ENCODE measurements at regions not wholly inside any gene's neighbourhood (a gene's known extent, or its start where the extent isn't known, plus 50 kb on each side); places are given as distances from the start of the nearest gene placed in this dataset.

- no peak for DNase-seq (ENCODE audit: low read depth)
These were observed 160.6 kb upstream of the RPS6KA3 start for GRCh38 chrX:20427173-20427770.

- no peak for DNase-seq (ENCODE audit: low read depth)
These were observed 155.0 kb upstream of the RPS6KA3 start for GRCh38 chrX:20421697-20422096.

DNA sequence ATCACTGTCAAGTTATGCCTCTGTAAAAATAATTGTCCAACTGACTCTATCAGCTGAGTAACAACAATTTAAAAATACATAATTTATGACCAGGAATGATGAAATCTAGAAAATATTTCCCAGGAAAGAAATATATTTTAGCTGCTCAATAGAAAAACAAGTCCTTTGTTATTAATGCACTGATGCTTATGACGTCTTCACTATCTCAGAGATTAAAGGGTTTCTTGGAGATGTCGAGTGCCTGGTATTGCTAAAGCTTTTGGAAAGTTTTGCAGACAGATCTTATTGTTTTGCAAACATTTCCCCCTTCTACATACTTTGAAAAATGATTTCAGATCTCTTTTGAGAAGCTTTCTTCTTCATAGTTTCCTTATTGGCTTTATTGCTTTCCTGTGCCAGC is 154.6 kb upstream of the RPS6KA3 start:
- DNase-seq (ENCODE audit: low read depth) = no peak

DNA sequence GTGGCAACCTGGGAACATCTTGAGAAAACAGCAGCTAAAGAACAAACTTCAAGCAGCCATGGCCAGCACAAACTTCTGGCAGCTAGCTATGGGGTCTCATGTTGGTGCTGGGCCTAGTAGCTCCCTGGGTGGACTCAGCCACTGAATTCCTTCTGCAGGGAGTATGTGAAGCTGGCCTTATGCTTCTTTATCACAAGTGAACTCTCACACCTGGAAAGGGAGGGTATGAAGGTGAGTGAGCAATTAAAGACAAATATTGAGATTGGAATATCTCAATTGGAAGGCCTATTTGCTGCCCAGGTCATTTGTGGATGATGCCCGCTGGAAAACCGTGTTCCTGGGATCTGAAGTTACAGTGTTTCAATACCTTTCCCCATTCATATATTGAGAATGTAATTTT is 153.3 kb upstream of the RPS6KA3 start:
- no peak for DNase-seq (ENCODE audit: low read depth)

GRCh38 chrX:20418379-20419150 is 151.9 kb upstream of the RPS6KA3 start:
- DNase-seq (ENCODE audit: low read depth) = no peak

- DNase-seq (ENCODE audit: low read depth) = no peak
These were observed 148.2 kb upstream of the RPS6KA3 start for GRCh38 chrX:20414762-20415445.

DNA sequence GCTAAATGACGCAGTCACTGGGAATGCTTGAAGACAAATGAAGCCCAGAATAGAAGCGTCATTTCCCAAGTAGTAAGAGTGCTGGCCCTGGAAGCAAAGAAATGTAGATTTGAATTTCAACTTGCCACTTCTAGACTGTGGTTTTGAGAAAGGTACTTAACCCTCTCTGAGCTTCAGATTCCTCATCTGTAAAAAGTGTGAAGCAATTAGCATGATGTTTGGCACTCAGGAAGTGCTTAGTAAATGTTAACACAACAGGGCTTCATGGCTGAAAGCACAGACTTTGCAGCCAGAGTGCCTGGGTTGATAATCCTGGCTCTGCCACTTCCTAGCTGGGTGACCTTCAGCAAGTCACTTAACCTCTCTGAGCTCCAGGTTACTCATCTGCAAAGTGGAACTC is 147.4 kb upstream of the RPS6KA3 start:
- no peak for DNase-seq (ENCODE audit: low read depth)

GRCh38 chrX:20412871-20413486 is 146.3 kb upstream of the RPS6KA3 start:
- DNase-seq (ENCODE audit: low read depth) = peak; percentile 15

GRCh38 chrX:20410540-20410939 is 143.8 kb upstream of the RPS6KA3 start:
- DNase-seq (ENCODE audit: low read depth) = no peak

DNA sequence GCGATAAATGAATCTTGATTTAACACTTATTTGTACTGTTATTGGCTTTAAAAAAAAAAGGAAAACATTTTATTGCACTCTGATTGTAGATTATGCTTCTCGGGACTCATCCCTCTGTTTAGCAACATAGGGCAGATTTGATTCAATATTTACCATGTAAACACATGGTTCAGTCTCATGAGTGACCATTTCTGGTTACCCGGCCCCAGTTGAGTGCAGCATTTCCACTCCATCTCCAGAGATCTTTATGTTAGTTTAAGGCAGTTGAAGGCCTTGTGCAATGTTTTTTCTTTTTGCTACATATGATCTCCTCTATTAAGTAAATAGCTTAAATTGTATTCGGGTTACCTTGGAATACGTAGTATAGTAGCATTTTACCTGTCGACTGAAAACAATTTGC is 143.3 kb upstream of the RPS6KA3 start:
- no peak for DNase-seq (ENCODE audit: low read depth)

GRCh38 chrX:20402956-20403355 is 136.2 kb upstream of the RPS6KA3 start:
- DNase-seq (ENCODE audit: low read depth) = no peak

DNA sequence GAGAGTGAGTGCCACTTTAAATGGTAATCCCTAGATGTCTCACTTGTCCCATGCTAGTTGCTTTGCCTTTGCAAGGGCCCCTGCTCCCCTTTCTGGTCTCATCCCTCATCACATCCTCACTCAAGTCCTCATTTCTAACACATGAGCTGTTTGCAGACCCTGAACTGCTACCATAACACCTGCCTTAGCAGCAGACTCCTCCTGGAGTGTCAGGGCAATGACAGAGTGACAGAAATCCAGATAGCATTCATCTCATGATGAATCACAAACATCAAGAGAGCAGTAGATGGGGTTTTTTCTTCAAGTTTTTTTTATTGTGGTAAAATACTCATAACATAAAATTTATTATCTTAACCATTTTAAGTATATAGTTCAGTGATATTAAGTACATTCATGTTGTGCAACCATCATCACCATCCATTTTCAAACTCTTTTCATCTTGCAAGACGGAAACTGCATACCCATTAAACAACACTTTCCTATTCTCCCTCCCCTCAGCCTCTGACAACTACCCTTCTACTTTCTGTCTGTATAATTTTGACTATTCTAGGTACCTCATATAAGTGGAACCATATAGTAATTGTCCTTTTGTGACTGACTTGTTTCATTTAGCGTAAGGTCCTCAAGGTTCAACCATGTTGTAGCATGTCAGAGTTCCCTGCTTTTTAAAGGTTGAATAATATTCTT is 133.2 kb upstream of the RPS6KA3 start:
- DNase-seq (ENCODE audit: low read depth) = no peak

DNA sequence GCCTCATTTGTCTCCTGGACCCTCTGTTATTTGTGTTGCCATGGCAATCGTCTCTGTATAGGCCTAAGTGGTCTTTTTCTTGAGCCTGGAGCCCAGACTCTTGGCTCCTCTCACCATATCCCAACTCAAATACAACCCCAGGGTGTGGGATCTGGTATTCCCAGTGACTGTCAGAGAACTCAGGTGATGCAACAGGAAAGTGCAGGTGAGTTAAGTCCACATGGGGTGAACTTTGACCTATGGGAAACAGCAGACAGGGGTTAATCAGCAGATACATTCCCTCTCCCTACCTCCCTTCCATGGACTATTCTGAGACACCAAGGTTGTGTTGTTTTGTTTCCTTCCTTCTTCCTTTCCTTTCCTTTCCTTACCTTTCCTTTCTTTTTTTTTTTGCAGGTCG is 130.9 kb upstream of the RPS6KA3 start:
- DNase-seq (ENCODE audit: low read depth) = no peak

DNA sequence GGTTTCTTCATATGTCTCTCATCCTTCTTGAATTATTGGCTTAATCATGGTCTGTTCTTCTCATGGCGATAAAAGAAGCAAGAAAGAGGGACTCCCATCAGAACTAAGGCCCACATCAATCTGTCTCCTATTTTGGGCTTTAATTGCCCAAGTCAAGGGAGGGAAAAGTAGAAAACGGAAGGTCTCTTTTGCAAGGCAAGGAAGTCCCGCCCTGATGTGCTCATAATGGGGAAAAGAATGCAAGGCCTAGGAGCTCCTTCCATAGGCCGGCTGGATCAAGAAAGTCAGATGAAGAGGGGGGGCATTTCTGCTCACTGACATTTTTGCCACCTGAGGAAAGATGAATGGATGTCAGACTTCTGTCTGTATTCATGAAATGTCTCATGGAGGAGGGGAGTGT is 127.7 kb upstream of the RPS6KA3 start:
- DNase-seq (ENCODE audit: low read depth) = no peak

DNA sequence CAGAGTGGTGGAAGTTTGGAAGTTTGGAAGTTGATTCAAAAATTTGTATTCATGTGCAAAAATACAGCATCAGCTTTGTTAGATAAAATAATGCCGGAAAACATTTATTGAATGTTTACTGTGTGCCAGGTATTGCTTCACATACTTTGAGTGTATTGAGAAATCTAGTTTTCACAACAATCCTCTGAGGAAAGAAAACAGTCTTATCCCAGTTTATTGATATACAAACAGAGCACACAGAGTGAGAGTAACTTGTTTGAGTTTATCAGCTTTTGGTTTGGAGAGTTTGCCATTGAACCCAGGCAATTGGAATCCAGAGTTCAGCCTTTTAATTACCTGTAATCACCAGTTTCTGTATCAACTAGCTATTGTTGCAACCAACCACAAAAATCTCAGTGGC is 127.2 kb upstream of the RPS6KA3 start:
- no peak for DNase-seq (ENCODE audit: low read depth)

DNA sequence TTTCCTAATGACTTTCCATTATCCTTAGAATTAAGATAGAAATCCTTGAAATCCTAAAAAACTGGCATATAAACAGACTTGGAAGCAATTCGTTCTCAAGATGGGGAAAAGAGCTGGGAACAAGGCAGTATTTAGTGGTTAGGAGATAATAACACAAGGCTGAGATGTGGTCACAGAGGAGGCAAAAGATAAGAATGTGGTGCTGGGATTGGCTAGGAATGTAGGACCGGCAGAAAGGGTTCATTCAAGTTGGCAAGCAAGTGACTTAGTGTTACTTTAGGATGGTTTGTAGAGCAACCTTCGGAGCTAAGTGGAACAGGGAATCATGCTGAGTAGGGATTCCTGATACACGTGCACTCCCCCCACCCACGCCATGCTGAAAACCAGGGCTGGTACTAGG is 121.9 kb upstream of the RPS6KA3 start:
- DNase-seq (ENCODE audit: low read depth) = no peak

- DNase-seq (ENCODE audit: low read depth) = no peak
These were observed 116.8 kb upstream of the RPS6KA3 start for GRCh38 chrX:20383477-20383876.

DNA sequence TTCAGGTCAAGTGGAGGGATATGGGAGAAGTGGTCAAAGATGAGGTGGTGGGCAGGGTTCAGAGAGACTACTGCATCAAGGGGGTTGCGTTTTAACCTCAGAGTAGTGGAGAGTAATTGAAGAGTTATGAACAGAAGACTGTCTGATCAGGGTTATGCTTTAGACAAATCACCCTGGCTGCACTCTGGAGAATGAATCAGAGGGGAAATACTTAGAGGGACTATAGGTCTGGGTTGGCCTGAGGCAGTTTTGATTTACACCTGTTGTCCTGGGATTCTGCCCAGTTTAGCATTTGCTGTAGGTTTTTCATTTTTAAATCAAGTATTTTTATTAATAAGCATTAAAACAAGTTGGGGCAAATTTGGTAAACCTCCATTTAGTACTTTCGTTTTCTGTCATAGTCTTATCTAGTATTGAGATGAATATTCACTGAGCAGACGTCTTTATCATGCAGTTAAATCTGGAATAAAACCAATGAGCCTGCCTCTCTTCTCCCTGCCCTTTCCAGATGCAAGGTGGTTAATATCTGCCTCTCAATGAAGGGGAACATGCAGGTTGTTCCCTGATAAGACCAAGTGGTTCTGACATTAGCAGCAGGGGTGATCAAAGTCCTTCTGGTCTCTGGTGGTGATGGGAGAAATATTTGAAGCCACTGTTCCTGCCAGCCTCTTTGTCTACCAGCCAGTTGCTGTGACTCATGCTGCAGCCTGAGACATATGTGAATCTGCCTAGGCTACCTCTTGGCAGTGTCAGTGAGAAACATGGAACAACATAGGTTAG is 116.0 kb upstream of the RPS6KA3 start:
- DNase-seq (ENCODE audit: low read depth) = no peak

- no peak for DNase-seq (ENCODE audit: low read depth)
These were observed 115.4 kb upstream of the RPS6KA3 start for GRCh38 chrX:20382082-20382481.

GRCh38 chrX:20378233-20378920 is 111.7 kb upstream of the RPS6KA3 start:
- no peak for DNase-seq (ENCODE audit: low read depth)

- no peak for DNase-seq (ENCODE audit: low read depth)
These were observed 108.3 kb upstream of the RPS6KA3 start for GRCh38 chrX:20374900-20375438.
